HG02623 (cell line): ENCODE measurements at regions not wholly inside any gene's neighbourhood (a gene's known extent, or its start where the extent isn't known, plus 50 kb on each side); places are given as distances from the start of the nearest gene placed in this dataset.
"Not testable (repeated sequence)": the region's sequence is repeated elsewhere in the genome, so short reads cannot be mapped to it uniquely, and the experiment has no call there.

Source experiments
- ATAC-seq: cut with Tn5 transposase; IDR thresholded peaks from one replicate; pipeline ENCODE4 v1.9.1; 2021; ENCODE audit warnings: moderate library complexity; ENCODE audit not compliant: unreplicated experiment

GRCh38 chr2:16226943-16227664 lies 286.8 kb downstream of the MYCN start:
- ATAC-seq: no peak

- ATAC-seq: no peak
These were observed 286.0 kb downstream of the MYCN start for GRCh38 chr2:16226381-16226780.

GRCh38 chr2:16225545-16225944 lies 285.2 kb downstream of the MYCN start:
- no peak for ATAC-seq

GRCh38 chr2:16225071-16225470 lies 284.7 kb downstream of the MYCN start:
- ATAC-seq: no peak

GRCh38 chr2:16224298-16225045 lies 284.1 kb downstream of the MYCN start:
- ATAC-seq: no peak

GRCh38 chr2:16223841-16224177 lies 283.5 kb downstream of the MYCN start:
- ATAC-seq: no peak

- no peak for ATAC-seq
These were observed 283.0 kb downstream of the MYCN start for GRCh38 chr2:16223161-16223840.

- no peak for ATAC-seq
These were observed 282.0 kb downstream of the MYCN start for GRCh38 chr2:16222326-16222725.

- ATAC-seq: no peak
These were observed 281.2 kb downstream of the MYCN start for GRCh38 chr2:16221461-16222010.

- no peak for ATAC-seq
These were observed 279.1 kb downstream of the MYCN start for GRCh38 chr2:16219292-16219975.

- ATAC-seq: no peak
These were observed 278.3 kb downstream of the MYCN start for GRCh38 chr2:16218625-16219024.

- no peak for ATAC-seq
These were observed 277.8 kb downstream of the MYCN start for GRCh38 chr2:16218161-16218560.

GRCh38 chr2:16217741-16218140 lies 277.4 kb downstream of the MYCN start:
- ATAC-seq: not testable (repeated sequence)

GRCh38 chr2:16217291-16217690 lies 276.9 kb downstream of the MYCN start:
- no peak for ATAC-seq

GRCh38 chr2:16216558-16216945 lies 276.2 kb downstream of the MYCN start:
- no peak for ATAC-seq

- no peak for ATAC-seq
These were observed 275.7 kb downstream of the MYCN start for GRCh38 chr2:16215902-16216557.

- no peak for ATAC-seq
These were observed 274.5 kb downstream of the MYCN start for GRCh38 chr2:16214861-16215260.

- no peak for ATAC-seq
These were observed 274.0 kb downstream of the MYCN start for GRCh38 chr2:16214391-16214790.

GRCh38 chr2:16212321-16212720 lies 272.0 kb downstream of the MYCN start:
- no peak for ATAC-seq

- ATAC-seq: no peak
These were observed 271.0 kb downstream of the MYCN start for GRCh38 chr2:16211341-16211740.

GRCh38 chr2:16210841-16211240 lies 270.5 kb downstream of the MYCN start:
- ATAC-seq: no peak
